Fibroblast of lung (primary cell): ENCODE measurements at regions not wholly inside any gene's neighbourhood (a gene's known extent, or its start where the extent isn't known, plus 50 kb on each side); places are given as distances from the start of the nearest gene placed in this dataset.

Experiments used
- EZH2 ChIP-seq: IDR thresholded peaks from 2 replicates; pipeline ENCODE4 v1.5.1; 2012; ENCODE audit warnings: low read length, control low read depth, mild to moderate bottlenecking; ENCODE audit errors: missing control alignments
- TF ChIP-seq, protein P1 (sequence below), 2 donors: IDR thresholded peaks in 1 of 2; conservative IDR thresholded peaks in 1 of 2; 1 replicate in 1 of 2; 2 replicates in 1 of 2; pipeline ENCODE4 v1.5.1; 2011 to 2012; ENCODE audit warnings: low read length in 2 of 2, control low read depth in 1 of 2, inconsistent platforms in 1 of 2, low read depth in 1 of 2, mild to moderate bottlenecking in 1 of 2

DNA sequence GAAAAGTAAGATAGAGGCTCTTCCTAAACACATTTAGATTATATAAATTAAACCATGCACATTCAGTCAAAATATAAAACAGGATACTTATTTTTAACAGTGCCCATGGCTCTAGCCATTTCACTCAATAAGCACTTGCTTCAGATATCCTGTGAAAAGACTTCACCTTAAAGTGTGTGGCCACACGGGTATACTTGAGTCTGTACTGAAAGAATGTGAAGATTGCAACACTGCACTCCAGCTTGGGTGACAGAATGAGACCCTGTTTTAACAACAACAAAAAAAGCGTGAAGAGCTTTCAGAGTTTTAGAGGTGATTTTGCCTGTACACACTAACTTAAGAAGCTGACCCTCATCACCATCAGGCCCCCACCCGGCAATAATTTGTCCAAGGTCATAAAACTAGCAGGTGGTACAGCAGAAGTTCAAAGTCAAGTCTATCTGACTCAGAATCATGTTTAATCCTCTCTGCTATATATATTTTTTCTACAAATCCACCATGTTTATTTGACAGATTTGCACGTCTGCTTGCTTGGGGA lies 203.5 kb upstream of the GUCY1A2 start:
- no peak for TF ChIP-seq EZH2
- TF ChIP-seq, protein P1, sequence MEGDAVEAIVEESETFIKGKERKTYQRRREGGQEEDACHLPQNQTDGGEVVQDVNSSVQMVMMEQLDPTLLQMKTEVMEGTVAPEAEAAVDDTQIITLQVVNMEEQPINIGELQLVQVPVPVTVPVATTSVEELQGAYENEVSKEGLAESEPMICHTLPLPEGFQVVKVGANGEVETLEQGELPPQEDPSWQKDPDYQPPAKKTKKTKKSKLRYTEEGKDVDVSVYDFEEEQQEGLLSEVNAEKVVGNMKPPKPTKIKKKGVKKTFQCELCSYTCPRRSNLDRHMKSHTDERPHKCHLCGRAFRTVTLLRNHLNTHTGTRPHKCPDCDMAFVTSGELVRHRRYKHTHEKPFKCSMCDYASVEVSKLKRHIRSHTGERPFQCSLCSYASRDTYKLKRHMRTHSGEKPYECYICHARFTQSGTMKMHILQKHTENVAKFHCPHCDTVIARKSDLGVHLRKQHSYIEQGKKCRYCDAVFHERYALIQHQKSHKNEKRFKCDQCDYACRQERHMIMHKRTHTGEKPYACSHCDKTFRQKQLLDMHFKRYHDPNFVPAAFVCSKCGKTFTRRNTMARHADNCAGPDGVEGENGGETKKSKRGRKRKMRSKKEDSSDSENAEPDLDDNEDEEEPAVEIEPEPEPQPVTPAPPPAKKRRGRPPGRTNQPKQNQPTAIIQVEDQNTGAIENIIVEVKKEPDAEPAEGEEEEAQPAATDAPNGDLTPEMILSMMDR (conservative IDR thresholded peaks at IDR 0.05 in 1 of 2, IDR thresholded peaks at IDR 0.05 in 1 of 2; ENCODE audit: low read depth in 1 of 2, low read length in 2 of 2), result no peak
